ENCODE measurements at regions not wholly inside any gene's neighbourhood (a gene's known extent, or its start where the extent isn't known, plus 50 kb on each side); places are given as distances from the start of the nearest gene placed in this dataset.

GRCh38 chr14:66174453-66174891 lies 311.7 kb upstream of the CCDC196 start:
- TF ChIP-seq EZH2phosphoT487 (IDR thresholded peaks at IDR 0.05; ENCODE audit: low read depth, severe bottlenecking, unreplicated experiment) = peak; percentile 70
- no peak for TF ChIP-seq EZH2 (IDR thresholded peaks at IDR 0.05; ENCODE audit: borderline replicate concordance)
- WGBS (ENCODE audit: low lambda C conversion rate, missing lambda C conversion rate) = 35% methylated on average over 1 of the region's 1 CpG

GRCh38 chr14:66177935-66178334 lies 308.2 kb upstream of the CCDC196 start:
- no peaks in the 10 kb centered on the region for H3K27me3 ChIP-seq
- no peak for TF ChIP-seq EZH2 (IDR thresholded peaks at IDR 0.05; ENCODE audit: borderline replicate concordance)
- no peak for TF ChIP-seq EZH2phosphoT487 (IDR thresholded peaks at IDR 0.05; ENCODE audit: low read depth, severe bottlenecking, unreplicated experiment)
- no peak for TF ChIP-seq CTCF (IDR thresholded peaks at IDR 0.05; ENCODE audit: poor library complexity)
- no peaks in the 10 kb centered on the region for H3K9me2 ChIP-seq (replicated peaks; ENCODE audit: insufficient read depth)
- H3K9me3 ChIP-seq (ENCODE audit: low read depth) = no peaks in the 10 kb centered on the region
- no peaks in the 10 kb centered on the region for H3K36me3 ChIP-seq (replicated peaks; ENCODE audit: insufficient read depth, low read depth)
- 84% methylated on average over 1 of the region's 1 CpG for WGBS (ENCODE audit: low lambda C conversion rate, missing lambda C conversion rate)
- H4K20me1 ChIP-seq (ENCODE audit: insufficient read depth, poor library complexity, severe bottlenecking) = no peaks in the 10 kb centered on the region
- H3K4me1 ChIP-seq (ENCODE audit: insufficient read depth) = no peaks in the 10 kb centered on the region
- no peak overlapping the region for H3K4me2 ChIP-seq
- no peak overlapping the region for H3K4me3 ChIP-seq
- H3K79me2 ChIP-seq = no peaks in the 10 kb centered on the region
- no peak overlapping the region for H2AFZ ChIP-seq
- H3K27ac ChIP-seq = no peak overlapping the region
- DNase-seq (ENCODE audit: low spot score) = no peak

More at GRCh38 chr14:66174453-66174891, 311.7 kb upstream of the CCDC196 start:
- H3K9me3 ChIP-seq (ENCODE audit: low read depth) = no peaks in the 10 kb centered on the region
- no peak overlapping the region for H3K4me3 ChIP-seq
- DNase-seq (ENCODE audit: low spot score) = peak; percentile 15
- no peaks in the 10 kb centered on the region for H3K27me3 ChIP-seq
- H3K4me2 ChIP-seq = peak overlapping the region; percentile 61
- peak overlapping the region; percentile 46 for H3K27ac ChIP-seq
- no peaks in the 10 kb centered on the region for H3K79me2 ChIP-seq
- no peak overlapping the region for H2AFZ ChIP-seq
- H3K4me1 ChIP-seq (ENCODE audit: insufficient read depth) = no peaks in the 10 kb centered on the region
- no peaks in the 10 kb centered on the region for H4K20me1 ChIP-seq (ENCODE audit: insufficient read depth, poor library complexity, severe bottlenecking)
- H3K9me2 ChIP-seq (replicated peaks; ENCODE audit: insufficient read depth) = no peaks in the 10 kb centered on the region
- H3K36me3 ChIP-seq (replicated peaks; ENCODE audit: insufficient read depth, low read depth) = no peaks in the 10 kb centered on the region

GRCh38 chr14:66196670-66197069 lies 289.5 kb upstream of the CCDC196 start:
- no peaks in the 10 kb centered on the region for H3K27me3 ChIP-seq
- H3K9me2 ChIP-seq (replicated peaks; ENCODE audit: insufficient read depth) = no peaks in the 10 kb centered on the region
- H3K36me3 ChIP-seq (replicated peaks; ENCODE audit: insufficient read depth, low read depth) = no peaks in the 10 kb centered on the region
- WGBS (ENCODE audit: low lambda C conversion rate, missing lambda C conversion rate) = 81% methylated on average over 1 of the region's 1 CpG
- H3K4me2 ChIP-seq = no peak overlapping the region
- no peak for TF ChIP-seq CTCF (IDR thresholded peaks at IDR 0.05; ENCODE audit: poor library complexity)
- TF ChIP-seq EZH2phosphoT487 (IDR thresholded peaks at IDR 0.05; ENCODE audit: low read depth, severe bottlenecking, unreplicated experiment) = no peak
- TF ChIP-seq EZH2 (IDR thresholded peaks at IDR 0.05; ENCODE audit: borderline replicate concordance) = no peak
- no peak for DNase-seq (ENCODE audit: low spot score)
- no peak overlapping the region for H3K4me3 ChIP-seq
- no peaks in the 10 kb centered on the region for H3K9me3 ChIP-seq (ENCODE audit: low read depth)
- H3K79me2 ChIP-seq = no peaks in the 10 kb centered on the region
- no peak overlapping the region for H3K27ac ChIP-seq
- H4K20me1 ChIP-seq (ENCODE audit: insufficient read depth, poor library complexity, severe bottlenecking) = no peaks in the 10 kb centered on the region
- no peaks in the 10 kb centered on the region for H3K4me1 ChIP-seq (ENCODE audit: insufficient read depth)
- no peak overlapping the region for H2AFZ ChIP-seq

GRCh38 chr14:66197276-66197675 lies 288.9 kb upstream of the CCDC196 start:
- no peaks in the 10 kb centered on the region for H3K36me3 ChIP-seq (replicated peaks; ENCODE audit: insufficient read depth, low read depth)
- H3K79me2 ChIP-seq = no peaks in the 10 kb centered on the region
- no peak overlapping the region for H3K4me2 ChIP-seq
- no peaks in the 10 kb centered on the region for H3K4me1 ChIP-seq (ENCODE audit: insufficient read depth)
- no peaks in the 10 kb centered on the region for H3K9me2 ChIP-seq (replicated peaks; ENCODE audit: insufficient read depth)
- H3K9me3 ChIP-seq (ENCODE audit: low read depth) = no peaks in the 10 kb centered on the region
- H3K27ac ChIP-seq = no peak overlapping the region
- no peak overlapping the region for H2AFZ ChIP-seq
- no peaks in the 10 kb centered on the region for H4K20me1 ChIP-seq (ENCODE audit: insufficient read depth, poor library complexity, severe bottlenecking)
- no peak for DNase-seq (ENCODE audit: low spot score)
- no peak for TF ChIP-seq EZH2phosphoT487 (IDR thresholded peaks at IDR 0.05; ENCODE audit: low read depth, severe bottlenecking, unreplicated experiment)
- TF ChIP-seq CTCF (IDR thresholded peaks at IDR 0.05; ENCODE audit: poor library complexity) = no peak
- TF ChIP-seq EZH2 (IDR thresholded peaks at IDR 0.05; ENCODE audit: borderline replicate concordance) = no peak
- no peak overlapping the region for H3K4me3 ChIP-seq
- H3K27me3 ChIP-seq = no peaks in the 10 kb centered on the region

Data from hepatocyte (in vitro differentiated cells).